ENCODE measurements at regions not wholly inside any gene's neighbourhood (a gene's known extent, or its start where the extent isn't known, plus 50 kb on each side); places are given as distances from the start of the nearest gene placed in this dataset.
"Not testable (repeated sequence)": the region's sequence is repeated elsewhere in the genome, so short reads cannot be mapped to it uniquely, and the experiment has no call there.

DNA sequence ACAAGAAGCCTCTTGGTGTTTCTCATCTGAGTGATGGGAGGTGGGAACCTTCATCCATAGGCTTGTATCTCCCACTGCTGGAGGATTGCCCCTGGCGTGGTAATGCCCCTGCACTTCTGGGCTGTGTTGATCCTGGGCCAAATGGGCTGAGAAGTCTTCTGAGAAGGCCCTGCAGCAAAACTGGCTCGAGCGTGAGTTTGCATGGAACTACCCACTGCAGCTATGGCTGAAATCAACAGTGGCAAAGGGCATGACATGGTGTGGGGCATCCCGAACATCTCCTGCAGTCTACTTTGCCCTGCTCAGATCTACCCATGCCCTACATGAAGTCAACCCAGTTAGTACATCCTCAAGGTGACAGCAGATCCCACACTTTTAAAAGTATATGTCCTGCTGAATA is 130.6 kb downstream of the NRN1 start:
- intact Hi-C loops (cut with micrococcal nuclease; ENCODE audit: unreplicated experiment) = no loop called here
- Mint-ChIP-seq H3K4me3 (ENCODE audit: unreplicated experiment) (no peak overlapping the region), H3K27me3 (ENCODE audit: insufficient read depth, unreplicated experiment) (peaks cover 12% of the 10 kb centered on the region), H3K36me3 (ENCODE audit: insufficient read depth, unreplicated experiment) (no peaks in the 10 kb centered on the region), H3K27ac (ENCODE audit: unreplicated experiment) (no peak overlapping the region), H3K9me3 (ENCODE audit: unreplicated experiment) (peaks cover 10% of the 10 kb centered on the region), H3K4me1 (ENCODE audit: low read depth, unreplicated experiment) (no peaks in the 10 kb centered on the region)
- no peaks in the 10 kb centered on the region for H3K27me3 ChIP-seq (replicated peaks; ENCODE audit: control insufficient read depth, insufficient read depth, low read length)
- no peaks in the 10 kb centered on the region for H3K9me3 ChIP-seq
- no peaks in the 10 kb centered on the region for H3K36me3 ChIP-seq (ENCODE audit: control insufficient read depth, insufficient read depth, low read length)
- BruUV-seq (replicated peaks) = no TSS peak
- CTCF ChIA-PET = no interaction called here
- no peak for DNase-seq
- no peaks in the 10 kb centered on the region for H3K4me1 ChIP-seq
- TF ChIP-seq, protein P1, sequence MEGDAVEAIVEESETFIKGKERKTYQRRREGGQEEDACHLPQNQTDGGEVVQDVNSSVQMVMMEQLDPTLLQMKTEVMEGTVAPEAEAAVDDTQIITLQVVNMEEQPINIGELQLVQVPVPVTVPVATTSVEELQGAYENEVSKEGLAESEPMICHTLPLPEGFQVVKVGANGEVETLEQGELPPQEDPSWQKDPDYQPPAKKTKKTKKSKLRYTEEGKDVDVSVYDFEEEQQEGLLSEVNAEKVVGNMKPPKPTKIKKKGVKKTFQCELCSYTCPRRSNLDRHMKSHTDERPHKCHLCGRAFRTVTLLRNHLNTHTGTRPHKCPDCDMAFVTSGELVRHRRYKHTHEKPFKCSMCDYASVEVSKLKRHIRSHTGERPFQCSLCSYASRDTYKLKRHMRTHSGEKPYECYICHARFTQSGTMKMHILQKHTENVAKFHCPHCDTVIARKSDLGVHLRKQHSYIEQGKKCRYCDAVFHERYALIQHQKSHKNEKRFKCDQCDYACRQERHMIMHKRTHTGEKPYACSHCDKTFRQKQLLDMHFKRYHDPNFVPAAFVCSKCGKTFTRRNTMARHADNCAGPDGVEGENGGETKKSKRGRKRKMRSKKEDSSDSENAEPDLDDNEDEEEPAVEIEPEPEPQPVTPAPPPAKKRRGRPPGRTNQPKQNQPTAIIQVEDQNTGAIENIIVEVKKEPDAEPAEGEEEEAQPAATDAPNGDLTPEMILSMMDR (IDR thresholded peaks at IDR 0.05; ENCODE audit: insufficient read depth in 1 of 2, low read depth in 1 of 2, low read length in 1 of 2, severe bottlenecking in 1 of 2, unreplicated experiment in 1 of 2) = no peak
- POLR2A ChIA-PET = no interaction called here
- H3K4me3 ChIP-seq (ENCODE audit: low read depth, low read length) = no peak overlapping the region

DNA sequence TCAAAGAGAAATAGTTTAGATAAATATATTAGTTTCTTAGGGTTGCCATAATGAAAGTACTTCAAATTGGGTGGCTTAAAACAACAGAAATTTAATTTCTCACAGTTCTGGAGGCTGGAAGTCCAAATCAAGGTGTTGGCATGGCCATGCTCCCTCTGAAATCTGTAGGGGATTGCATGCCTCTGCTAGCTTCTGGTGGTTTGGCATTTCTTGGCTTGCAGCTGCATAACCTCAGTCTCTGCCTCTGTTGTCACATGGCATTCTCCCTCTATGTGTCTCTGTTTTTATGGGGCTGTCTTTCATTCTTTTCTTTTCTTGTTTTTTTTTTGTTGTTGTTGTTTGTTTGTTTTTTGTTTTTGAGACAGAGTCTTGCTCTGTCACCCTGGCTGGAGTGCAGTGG is 132.7 kb downstream of the NRN1 start:
- H3K36me3 Mint-ChIP-seq (ENCODE audit: insufficient read depth, unreplicated experiment); H3K4me1 Mint-ChIP-seq (ENCODE audit: low read depth, unreplicated experiment); H3K27me3 Mint-ChIP-seq (ENCODE audit: insufficient read depth, unreplicated experiment); H3K9me3 ChIP-seq; DNase-seq; intact Hi-C loops (cut with micrococcal nuclease; ENCODE audit: unreplicated experiment); H3K27me3 ChIP-seq (replicated peaks; ENCODE audit: control insufficient read depth, insufficient read depth, low read length); H3K4me3 Mint-ChIP-seq (ENCODE audit: unreplicated experiment); H3K4me1 ChIP-seq; BruUV-seq (replicated peaks); POLR2A ChIA-PET; H3K27ac Mint-ChIP-seq (ENCODE audit: unreplicated experiment); H3K36me3 ChIP-seq (ENCODE audit: control insufficient read depth, insufficient read depth, low read length); H3K4me3 ChIP-seq (ENCODE audit: low read depth, low read length); CTCF ChIA-PET: not testable (repeated sequence)
- peaks cover 10% of the 10 kb centered on the region for H3K9me3 Mint-ChIP-seq (ENCODE audit: unreplicated experiment)

GRCh38 chr6:5871296-5871695 is 135.4 kb downstream of the NRN1 start:
- CTCF ChIA-PET = no interaction called here
- no peak for DNase-seq
- Histone ChIP-seq H3K4me1 (no peaks in the 10 kb centered on the region), H3K9me3 (no peaks in the 10 kb centered on the region; the same call in 1 of the 2 replicates), H3K4me3 (ENCODE audit: low read depth, low read length) (no peak overlapping the region), H3K27me3 (replicated peaks; ENCODE audit: control insufficient read depth, insufficient read depth, low read length) (no peaks in the 10 kb centered on the region), H3K36me3 (ENCODE audit: control insufficient read depth, insufficient read depth, low read length) (no peaks in the 10 kb centered on the region)
- TF ChIP-seq, protein P1 (IDR thresholded peaks at IDR 0.05; ENCODE audit: insufficient read depth in 1 of 2, low read depth in 1 of 2, low read length in 1 of 2, severe bottlenecking in 1 of 2, unreplicated experiment in 1 of 2) = no peak
- no peak overlapping the region for H3K27ac Mint-ChIP-seq (ENCODE audit: unreplicated experiment)
- peaks cover 10% of the 10 kb centered on the region for H3K9me3 Mint-ChIP-seq (ENCODE audit: unreplicated experiment)
- POLR2A ChIA-PET = no interaction called here
- intact Hi-C loops (cut with micrococcal nuclease; ENCODE audit: unreplicated experiment) = no loop called here
- H3K4me3 Mint-ChIP-seq (ENCODE audit: unreplicated experiment) = no peak overlapping the region
- peaks cover 12% of the 10 kb centered on the region for H3K27me3 Mint-ChIP-seq (ENCODE audit: insufficient read depth, unreplicated experiment)
- H3K36me3 Mint-ChIP-seq (ENCODE audit: insufficient read depth, unreplicated experiment) = no peaks in the 10 kb centered on the region
- no peaks in the 10 kb centered on the region for H3K4me1 Mint-ChIP-seq (ENCODE audit: low read depth, unreplicated experiment)
- BruUV-seq (replicated peaks) = no TSS peak

- intact Hi-C loops (cut with micrococcal nuclease; ENCODE audit: unreplicated experiment) = no loop called here
- CTCF ChIA-PET = no interaction called here
Observed at GRCh38 chr6:5869676-5870075, 137.0 kb downstream of the NRN1 start.

More at GRCh38 chr6:5869676-5870075, 137.0 kb downstream of the NRN1 start:
- no peak for DNase-seq
- Mint-ChIP-seq H3K9me3 (ENCODE audit: unreplicated experiment) (peaks cover 10% of the 10 kb centered on the region), H3K27me3 (ENCODE audit: insufficient read depth, unreplicated experiment) (peaks cover 9% of the 10 kb centered on the region), H3K4me3 (ENCODE audit: unreplicated experiment) (no peak overlapping the region), H3K36me3 (ENCODE audit: insufficient read depth, unreplicated experiment) (no peaks in the 10 kb centered on the region), H3K27ac (ENCODE audit: unreplicated experiment) (no peak overlapping the region), H3K4me1 (ENCODE audit: low read depth, unreplicated experiment) (no peaks in the 10 kb centered on the region)
- BruUV-seq (replicated peaks) = no TSS peak
- POLR2A ChIA-PET = no interaction called here
- Histone ChIP-seq H3K4me1 (no peaks in the 10 kb centered on the region), H3K36me3 (ENCODE audit: control insufficient read depth, insufficient read depth, low read length) (no peaks in the 10 kb centered on the region), H3K9me3 (no peaks in the 10 kb centered on the region; the same call in 1 of the 2 replicates), H3K4me3 (ENCODE audit: low read depth, low read length) (no peak overlapping the region), H3K27me3 (replicated peaks; ENCODE audit: control insufficient read depth, insufficient read depth, low read length) (no peaks in the 10 kb centered on the region)
- TF ChIP-seq, protein P1 (IDR thresholded peaks at IDR 0.05; ENCODE audit: insufficient read depth in 1 of 2, low read depth in 1 of 2, low read length in 1 of 2, severe bottlenecking in 1 of 2, unreplicated experiment in 1 of 2) = no peak

Measured in Caco-2 (cell line).